HG03159 (cell line): ENCODE measurements at regions not wholly inside any gene's neighbourhood (a gene's known extent, or its start where the extent isn't known, plus 50 kb on each side); places are given as distances from the start of the nearest gene placed in this dataset.

ENCODE experiments used
- ATAC-seq: cut with Tn5 transposase; IDR thresholded peaks from one replicate; pipeline ENCODE4 v1.9.1; 2021; ENCODE audit warnings: mild to moderate bottlenecking, moderate library complexity; ENCODE audit not compliant: unreplicated experiment

- no peak for ATAC-seq
Measured at GRCh38 chr7:68491523-68492358, 1106.5 kb upstream of the AUTS2 start.

- no peak for ATAC-seq
Measured at GRCh38 chr7:68492359-68492690, 1106.0 kb upstream of the AUTS2 start.

- ATAC-seq = no peak
Measured at GRCh38 chr7:68503400-68503799, 1094.9 kb upstream of the AUTS2 start.

- no peak for ATAC-seq
Measured at GRCh38 chr7:68504716-68505115, 1093.6 kb upstream of the AUTS2 start.

GRCh38 chr7:68505721-68506120, 1092.6 kb upstream of the AUTS2 start:
- no peak for ATAC-seq

GRCh38 chr7:68507668-68508067, 1090.6 kb upstream of the AUTS2 start:
- no peak for ATAC-seq

GRCh38 chr7:68509054-68509453, 1089.2 kb upstream of the AUTS2 start:
- no peak for ATAC-seq

- no peak for ATAC-seq
Measured at GRCh38 chr7:68509603-68510002, 1088.7 kb upstream of the AUTS2 start.

GRCh38 chr7:68511281-68511680, 1087.0 kb upstream of the AUTS2 start:
- ATAC-seq = no peak

- ATAC-seq = no peak
Measured at GRCh38 chr7:68512466-68512865, 1085.8 kb upstream of the AUTS2 start.

GRCh38 chr7:68518060-68518459, 1080.2 kb upstream of the AUTS2 start:
- no peak for ATAC-seq

- no peak for ATAC-seq
Measured at GRCh38 chr7:68524126-68524525, 1074.1 kb upstream of the AUTS2 start.

GRCh38 chr7:68529221-68529620, 1069.1 kb upstream of the AUTS2 start:
- ATAC-seq = no peak

- no peak for ATAC-seq
Measured at GRCh38 chr7:68535266-68535665, 1063.0 kb upstream of the AUTS2 start.

GRCh38 chr7:68537051-68537773, 1061.1 kb upstream of the AUTS2 start:
- ATAC-seq = no peak

- ATAC-seq = no peak
Measured at GRCh38 chr7:68537774-68538071, 1060.6 kb upstream of the AUTS2 start.

- ATAC-seq = no peak
Measured at GRCh38 chr7:68542831-68543230, 1055.4 kb upstream of the AUTS2 start.

- no peak for ATAC-seq
Measured at GRCh38 chr7:68544851-68545250, 1053.4 kb upstream of the AUTS2 start.

GRCh38 chr7:68547181-68547580, 1051.1 kb upstream of the AUTS2 start:
- no peak for ATAC-seq

- no peak for ATAC-seq
Measured at GRCh38 chr7:68547799-68548198, 1050.5 kb upstream of the AUTS2 start.

GRCh38 chr7:68550027-68550426, 1048.2 kb upstream of the AUTS2 start:
- no peak for ATAC-seq

- no peak for ATAC-seq
Measured at GRCh38 chr7:68550635-68551034, 1047.6 kb upstream of the AUTS2 start.

- ATAC-seq = no peak
Measured at GRCh38 chr7:68556537-68556936, 1041.7 kb upstream of the AUTS2 start.
